SK-N-SH (cell line): ENCODE measurements at regions not wholly inside any gene's neighbourhood (a gene's known extent, or its start where the extent isn't known, plus 50 kb on each side); places are given as distances from the start of the nearest gene placed in this dataset.

Experiments used
- CTCF ChIA-PET: fragments of 300-600, 350-600 bp; formaldehyde crosslinking; extraction: SDS; loops from one replicate; lab custom pipeline; 2021; lab: Yijun Ruan, JAX
- POLR2A ChIA-PET: fragments of 350-600 bp; sonication (Branson Sonifier 250); formaldehyde crosslinking; extraction: SDS; loops from one replicate; lab custom pipeline; 2020; ENCODE audit warnings: antibody characterized with exemption, inconsistent platforms; lab: Yijun Ruan, JAX
- DNase-seq: peaks from one replicate; pipeline ENCODE4 v3.0.0; 2012
- H2AFZ ChIP-seq: fragments of 200-600 bp; sonication (generic); 2 replicates; pipeline ENCODE4 v1.8.1; 2016; ENCODE audit warnings: antibody characterized with exemption, mild to moderate bottlenecking, low read depth
- H3F3A ChIP-seq: fragments of 200-600 bp; sonication (generic); replicated peaks from 2 replicates; pipeline ENCODE3; 2016; ENCODE audit warnings: antibody characterized with exemption, mild to moderate bottlenecking; ENCODE audit not compliant: insufficient read depth
- H3K27ac ChIP-seq, 2 experiments: fragments of 200-500 bp in 1 of 2; fragments of 200-600 bp in 1 of 2; sonication (Bioruptor generic) in 1 of 2; sonication (generic), shearing (Covaris generic) in 1 of 2; 2 replicates each; pipeline versions ENCODE4 v1.5.1 to v1.6.1; 2014 to 2016; ENCODE audit warnings: low read depth in 2 of 2, inconsistent platforms in 1 of 2, low read length in 1 of 2, mild to moderate bottlenecking in 1 of 2, mixed read lengths in 1 of 2
- H3K27me3 ChIP-seq: fragments of 200-600 bp; sonication (generic), shearing (Covaris generic); 2 replicates; pipeline ENCODE4 v1.6.1; 2016; ENCODE audit warnings: mixed run types; ENCODE audit not compliant: insufficient read depth
- H3K36me3 ChIP-seq, 2 experiments: fragments of 200-500 bp in 1 of 2; fragments of 200-600 bp in 1 of 2; sonication (Bioruptor generic) in 1 of 2; sonication (generic) in 1 of 2; replicated peaks in 1 of 2; 2 replicates each; pipeline versions ENCODE3 to v1.5.1; 2014 to 2016; ENCODE audit warnings: low read length in 1 of 2, mild to moderate bottlenecking in 1 of 2; ENCODE audit not compliant: insufficient read depth in 2 of 2, control insufficient read depth in 1 of 2
- H3K4me1 ChIP-seq, 2 experiments: fragments of 200-500 bp in 1 of 2; fragments of 200-600 bp in 1 of 2; sonication (Bioruptor generic) in 1 of 2; sonication (generic), shearing (Covaris generic) in 1 of 2; 2 replicates each; pipeline versions ENCODE4 v1.5.1 to v1.6.1; 2014 to 2016; ENCODE audit warnings: low read depth in 1 of 2, low read length in 1 of 2, mixed run types in 1 of 2; ENCODE audit not compliant: insufficient read depth in 2 of 2, control insufficient read depth in 1 of 2
- H3K4me2 ChIP-seq: fragments of 200-600 bp; sonication (generic), shearing (Covaris generic); 2 replicates; pipeline ENCODE4 v1.6.1; 2017; ENCODE audit warnings: mixed run types
- H3K4me3 ChIP-seq, 2 experiments: fragments of 200-500 bp in 1 of 2; fragments of 200-600 bp in 1 of 2; sonication (Bioruptor generic) in 1 of 2; sonication (generic), shearing (Covaris generic) in 1 of 2; 2 replicates each; pipeline versions ENCODE4 v1.5.1 to v1.8.1; 2014 to 2016; ENCODE audit warnings: low read depth in 2 of 2, inconsistent platforms in 1 of 2, low read length in 1 of 2, mild to moderate bottlenecking in 1 of 2, mixed read lengths in 1 of 2, moderate library complexity in 1 of 2
- H3K79me2 ChIP-seq: fragments of 200-600 bp; sonication (generic); 2 replicates; pipeline ENCODE4 v1.8.1; 2017; ENCODE audit warnings: mild to moderate bottlenecking; ENCODE audit not compliant: insufficient read depth
- H3K9ac ChIP-seq: fragments of 200-600 bp; sonication (generic); 2 replicates; pipeline ENCODE4 v1.6.1; 2017; ENCODE audit warnings: mixed run types
- H3K9me2 ChIP-seq: fragments of 200-600 bp; sonication (generic); 2 replicates; pipeline ENCODE4 v1.6.1; 2017; ENCODE audit warnings: mixed run types
- H3K9me3 ChIP-seq: fragments of 200-600 bp; sonication (generic); 2 replicates; pipeline ENCODE4 v1.6.1; 2017; ENCODE audit warnings: mixed run types, mild to moderate bottlenecking, moderate library complexity
- H4K20me1 ChIP-seq: fragments of 200-600 bp; sonication (generic); 2 replicates; pipeline ENCODE4 v1.6.1; 2017; ENCODE audit warnings: mild to moderate bottlenecking, mixed run types; ENCODE audit not compliant: insufficient read depth
- FOSL2 ChIP-seq: IDR thresholded peaks from 2 replicates; pipeline ENCODE4 v1.4.0; 2012; ENCODE audit warnings: low read depth, mild to moderate bottlenecking, moderate library complexity, borderline replicate concordance
- GABPA ChIP-seq: IDR thresholded peaks from 2 replicates; pipeline ENCODE4 v1.4.0; 2012; ENCODE audit warnings: low read depth, mild to moderate bottlenecking
- MEF2A ChIP-seq: IDR thresholded peaks from 2 replicates; pipeline ENCODE4 v1.4.0; 2012; ENCODE audit warnings: low read depth, borderline replicate concordance
- MXI1 ChIP-seq: IDR thresholded peaks from 2 replicates; pipeline ENCODE4 v1.6.1; 2012; ENCODE audit warnings: mild to moderate bottlenecking, low read depth, low read length, improper control_type of control experiment
- NFIC ChIP-seq: IDR thresholded peaks from 2 replicates; pipeline ENCODE4 v1.4.0; 2012; ENCODE audit warnings: borderline replicate concordance
- NRF1 ChIP-seq: IDR thresholded peaks from 2 replicates; pipeline ENCODE4 v1.6.1; 2012; ENCODE audit warnings: low read depth, mild to moderate bottlenecking, low read length
- RFX5 ChIP-seq: IDR thresholded peaks from 2 replicates; pipeline ENCODE4 v1.6.1; 2012; ENCODE audit warnings: mild to moderate bottlenecking, improper control_type of control experiment, low read length
- RXRA ChIP-seq: IDR thresholded peaks from 2 replicates; pipeline ENCODE4 v1.4.0; 2012; ENCODE audit warnings: low read depth, mild to moderate bottlenecking, borderline replicate concordance
- SMC3 ChIP-seq: IDR thresholded peaks from 2 replicates; pipeline ENCODE4 v1.6.1; 2012; ENCODE audit warnings: low read depth, low read length, improper control_type of control experiment
- TAF1 ChIP-seq: IDR thresholded peaks from 2 replicates; pipeline ENCODE4 v1.6.1; 2012; ENCODE audit warnings: low read depth, mild to moderate bottlenecking, low read length, moderate library complexity, borderline replicate concordance
- TEAD4 ChIP-seq: IDR thresholded peaks from 2 replicates; pipeline ENCODE4 v1.4.0; 2012; ENCODE audit warnings: mild to moderate bottlenecking, borderline replicate concordance; ENCODE audit not compliant: insufficient read depth
- YY1 ChIP-seq: IDR thresholded peaks from 2 replicates; pipeline ENCODE4 v1.4.0; 2012; ENCODE audit warnings: low read depth, mild to moderate bottlenecking
- WGBS: methylation state at CpG from one replicate; pipeline ENCODE4 v1.1.6; 2017; ENCODE audit warnings: low lambda C conversion rate; 5-methylcytosine and 5-hydroxymethylcytosine counted together
- TF ChIP-seq, protein P1 (sequence below): IDR thresholded peaks from 2 replicates; pipeline ENCODE4 v1.4.0; 2012; ENCODE audit warnings: low read depth
- TF ChIP-seq, protein P2 (sequence below): IDR thresholded peaks from 2 replicates; pipeline ENCODE4 v1.6.1; 2012; ENCODE audit warnings: mild to moderate bottlenecking, low read depth, low read length, moderate library complexity
- TF ChIP-seq, protein P3 (sequence below): IDR thresholded peaks from 2 replicates; pipeline ENCODE4; 2012
- TF ChIP-seq, protein P4 (sequence below): IDR thresholded peaks from 2 replicates; pipeline ENCODE4 v1.4.0; 2012; ENCODE audit warnings: low read depth, borderline replicate concordance
- TF ChIP-seq, protein P5 (sequence below): fragments of 150-350 bp; IDR thresholded peaks from 2 replicates; pipeline ENCODE4 v1.6.1; 2016; ENCODE audit warnings: mild to moderate bottlenecking, low read depth, low read length
- TF ChIP-seq, protein P6 (sequence below): IDR thresholded peaks from 2 replicates; pipeline ENCODE4 v1.4.0; 2012; ENCODE audit warnings: low read depth, borderline replicate concordance

DNA sequence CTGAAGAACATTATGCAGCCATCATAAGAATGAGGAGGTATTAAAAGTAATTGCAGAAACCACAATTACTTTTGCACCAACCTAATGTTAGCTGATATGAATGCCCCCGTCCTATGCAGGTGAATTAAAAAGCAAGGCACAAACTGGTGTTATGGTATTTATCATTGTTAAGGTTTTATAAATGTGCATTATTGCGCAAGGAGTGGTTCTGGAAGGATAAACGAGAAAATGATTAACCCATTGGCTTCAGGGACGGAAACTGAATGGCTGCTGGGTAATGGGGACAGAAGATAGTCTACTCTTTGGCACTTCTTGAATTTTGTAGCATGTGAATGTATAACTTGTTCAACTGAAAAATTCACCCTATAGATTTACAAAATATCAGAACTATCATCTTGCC, 148.6 kb upstream of the SALL4 start:
- no peak for DNase-seq
- no peak overlapping the region for H3K27ac ChIP-seq
- no peak overlapping the region for H3K4me2 ChIP-seq
- H4K20me1 ChIP-seq = no peaks in the 10 kb centered on the region
- no peaks in the 10 kb centered on the region for H3K27me3 ChIP-seq
- H3K9me2 ChIP-seq = no peaks in the 10 kb centered on the region
- 86% methylated on average over 4 of the region's 4 CpGs for WGBS
- no peaks in the 10 kb centered on the region for H3F3A ChIP-seq
- H2AFZ ChIP-seq = no peak overlapping the region
- TF ChIP-seq TEAD4 (no peak), SMC3 (no peak), NRF1 (no peak), RFX5 (no peak), RXRA (no peak), FOSL2 (no peak)
- TF ChIP-seq, protein P1, sequence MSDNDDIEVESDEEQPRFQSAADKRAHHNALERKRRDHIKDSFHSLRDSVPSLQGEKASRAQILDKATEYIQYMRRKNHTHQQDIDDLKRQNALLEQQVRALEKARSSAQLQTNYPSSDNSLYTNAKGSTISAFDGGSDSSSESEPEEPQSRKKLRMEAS = no peak
- TF ChIP-seq, protein P2, sequence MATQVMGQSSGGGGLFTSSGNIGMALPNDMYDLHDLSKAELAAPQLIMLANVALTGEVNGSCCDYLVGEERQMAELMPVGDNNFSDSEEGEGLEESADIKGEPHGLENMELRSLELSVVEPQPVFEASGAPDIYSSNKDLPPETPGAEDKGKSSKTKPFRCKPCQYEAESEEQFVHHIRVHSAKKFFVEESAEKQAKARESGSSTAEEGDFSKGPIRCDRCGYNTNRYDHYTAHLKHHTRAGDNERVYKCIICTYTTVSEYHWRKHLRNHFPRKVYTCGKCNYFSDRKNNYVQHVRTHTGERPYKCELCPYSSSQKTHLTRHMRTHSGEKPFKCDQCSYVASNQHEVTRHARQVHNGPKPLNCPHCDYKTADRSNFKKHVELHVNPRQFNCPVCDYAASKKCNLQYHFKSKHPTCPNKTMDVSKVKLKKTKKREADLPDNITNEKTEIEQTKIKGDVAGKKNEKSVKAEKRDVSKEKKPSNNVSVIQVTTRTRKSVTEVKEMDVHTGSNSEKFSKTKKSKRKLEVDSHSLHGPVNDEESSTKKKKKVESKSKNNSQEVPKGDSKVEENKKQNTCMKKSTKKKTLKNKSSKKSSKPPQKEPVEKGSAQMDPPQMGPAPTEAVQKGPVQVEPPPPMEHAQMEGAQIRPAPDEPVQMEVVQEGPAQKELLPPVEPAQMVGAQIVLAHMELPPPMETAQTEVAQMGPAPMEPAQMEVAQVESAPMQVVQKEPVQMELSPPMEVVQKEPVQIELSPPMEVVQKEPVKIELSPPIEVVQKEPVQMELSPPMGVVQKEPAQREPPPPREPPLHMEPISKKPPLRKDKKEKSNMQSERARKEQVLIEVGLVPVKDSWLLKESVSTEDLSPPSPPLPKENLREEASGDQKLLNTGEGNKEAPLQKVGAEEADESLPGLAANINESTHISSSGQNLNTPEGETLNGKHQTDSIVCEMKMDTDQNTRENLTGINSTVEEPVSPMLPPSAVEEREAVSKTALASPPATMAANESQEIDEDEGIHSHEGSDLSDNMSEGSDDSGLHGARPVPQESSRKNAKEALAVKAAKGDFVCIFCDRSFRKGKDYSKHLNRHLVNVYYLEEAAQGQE = no peak
- TF ChIP-seq, protein P3, sequence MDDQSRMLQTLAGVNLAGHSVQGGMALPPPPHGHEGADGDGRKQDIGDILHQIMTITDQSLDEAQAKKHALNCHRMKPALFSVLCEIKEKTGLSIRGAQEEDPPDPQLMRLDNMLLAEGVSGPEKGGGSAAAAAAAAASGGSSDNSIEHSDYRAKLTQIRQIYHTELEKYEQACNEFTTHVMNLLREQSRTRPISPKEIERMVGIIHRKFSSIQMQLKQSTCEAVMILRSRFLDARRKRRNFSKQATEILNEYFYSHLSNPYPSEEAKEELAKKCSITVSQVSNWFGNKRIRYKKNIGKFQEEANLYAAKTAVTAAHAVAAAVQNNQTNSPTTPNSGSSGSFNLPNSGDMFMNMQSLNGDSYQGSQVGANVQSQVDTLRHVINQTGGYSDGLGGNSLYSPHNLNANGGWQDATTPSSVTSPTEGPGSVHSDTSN = no peak
- TF ChIP-seq, protein P4, sequence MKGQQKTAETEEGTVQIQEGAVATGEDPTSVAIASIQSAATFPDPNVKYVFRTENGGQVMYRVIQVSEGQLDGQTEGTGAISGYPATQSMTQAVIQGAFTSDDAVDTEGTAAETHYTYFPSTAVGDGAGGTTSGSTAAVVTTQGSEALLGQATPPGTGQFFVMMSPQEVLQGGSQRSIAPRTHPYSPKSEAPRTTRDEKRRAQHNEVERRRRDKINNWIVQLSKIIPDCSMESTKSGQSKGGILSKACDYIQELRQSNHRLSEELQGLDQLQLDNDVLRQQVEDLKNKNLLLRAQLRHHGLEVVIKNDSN = no peak
- ChIA-PET POLR2A (no interaction called here), CTCF (interaction anchor here (0.6 to 1.0 kb wide), 2 partner anchors 311 to 940 kb away, joined by 3 read pairs; no protein-coding TSS in a partner anchor)
- H3K4me1 ChIP-seq = no peaks in the 10 kb centered on the region
- no peaks in the 10 kb centered on the region for H3K9me3 ChIP-seq
- H3K4me3 ChIP-seq = no peak overlapping the region
- H3K9ac ChIP-seq = no peak overlapping the region
- no peaks in the 10 kb centered on the region for H3K79me2 ChIP-seq
- no peaks in the 10 kb centered on the region for H3K36me3 ChIP-seq

DNA sequence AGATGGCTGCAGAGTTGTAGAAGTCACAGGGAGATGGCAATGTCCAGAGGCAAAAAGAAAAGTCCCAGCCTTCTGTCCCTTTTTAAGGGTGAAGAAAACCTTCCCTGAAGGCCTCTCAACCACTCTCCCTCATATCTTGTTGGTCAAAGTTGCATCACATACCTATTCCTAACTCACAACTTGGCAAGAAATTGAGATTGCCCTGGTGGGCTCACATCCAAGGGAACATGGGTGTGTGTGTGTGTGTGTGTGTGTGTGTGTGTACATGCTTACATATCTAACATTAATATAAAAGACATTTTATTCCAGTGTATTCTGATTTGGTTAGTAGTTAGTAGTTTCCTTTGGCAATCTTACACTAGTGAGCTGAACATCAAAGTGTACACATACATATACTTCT, 144.3 kb upstream of the SALL4 start:
- ChIA-PET POLR2A (no interaction called here), CTCF (no interaction called here)
- Histone ChIP-seq H3K36me3 (no peaks in the 10 kb centered on the region), H3K27me3 (no peaks in the 10 kb centered on the region), H3K79me2 (no peaks in the 10 kb centered on the region), H3K4me2 (no peak overlapping the region), H2AFZ (no peak overlapping the region), H3K27ac (no peak overlapping the region), H3F3A (no peaks in the 10 kb centered on the region), H3K4me3 (no peak overlapping the region), H4K20me1 (no peaks in the 10 kb centered on the region), H3K9me2 (no peaks in the 10 kb centered on the region), H3K4me1 (no peaks in the 10 kb centered on the region), H3K9me3 (no peaks in the 10 kb centered on the region), H3K9ac (no peak overlapping the region)
- DNase-seq = no peak
- TF ChIP-seq, protein P4 = no peak
- no peak for TF ChIP-seq MEF2A
- TF ChIP-seq, protein P5, sequence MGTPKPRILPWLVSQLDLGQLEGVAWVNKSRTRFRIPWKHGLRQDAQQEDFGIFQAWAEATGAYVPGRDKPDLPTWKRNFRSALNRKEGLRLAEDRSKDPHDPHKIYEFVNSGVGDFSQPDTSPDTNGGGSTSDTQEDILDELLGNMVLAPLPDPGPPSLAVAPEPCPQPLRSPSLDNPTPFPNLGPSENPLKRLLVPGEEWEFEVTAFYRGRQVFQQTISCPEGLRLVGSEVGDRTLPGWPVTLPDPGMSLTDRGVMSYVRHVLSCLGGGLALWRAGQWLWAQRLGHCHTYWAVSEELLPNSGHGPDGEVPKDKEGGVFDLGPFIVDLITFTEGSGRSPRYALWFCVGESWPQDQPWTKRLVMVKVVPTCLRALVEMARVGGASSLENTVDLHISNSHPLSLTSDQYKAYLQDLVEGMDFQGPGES = no peak
- no peak for TF ChIP-seq GABPA
- TF ChIP-seq YY1 = no peak
- TF ChIP-seq TAF1 = no peak
- TF ChIP-seq MXI1 = no peak
- no peak for TF ChIP-seq RFX5
- no peak for TF ChIP-seq NFIC
- TF ChIP-seq, protein P6, sequence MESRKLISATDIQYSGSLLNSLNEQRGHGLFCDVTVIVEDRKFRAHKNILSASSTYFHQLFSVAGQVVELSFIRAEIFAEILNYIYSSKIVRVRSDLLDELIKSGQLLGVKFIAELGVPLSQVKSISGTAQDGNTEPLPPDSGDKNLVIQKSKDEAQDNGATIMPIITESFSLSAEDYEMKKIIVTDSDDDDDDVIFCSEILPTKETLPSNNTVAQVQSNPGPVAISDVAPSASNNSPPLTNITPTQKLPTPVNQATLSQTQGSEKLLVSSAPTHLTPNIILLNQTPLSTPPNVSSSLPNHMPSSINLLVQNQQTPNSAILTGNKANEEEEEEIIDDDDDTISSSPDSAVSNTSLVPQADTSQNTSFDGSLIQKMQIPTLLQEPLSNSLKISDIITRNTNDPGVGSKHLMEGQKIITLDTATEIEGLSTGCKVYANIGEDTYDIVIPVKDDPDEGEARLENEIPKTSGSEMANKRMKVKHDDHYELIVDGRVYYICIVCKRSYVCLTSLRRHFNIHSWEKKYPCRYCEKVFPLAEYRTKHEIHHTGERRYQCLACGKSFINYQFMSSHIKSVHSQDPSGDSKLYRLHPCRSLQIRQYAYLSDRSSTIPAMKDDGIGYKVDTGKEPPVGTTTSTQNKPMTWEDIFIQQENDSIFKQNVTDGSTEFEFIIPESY = no peak
